Body of pancreas (tissue), 4 donors: ENCODE measurements at regions not wholly inside any gene's neighbourhood (a gene's known extent, or its start where the extent isn't known, plus 50 kb on each side); places are given as distances from the start of the nearest gene placed in this dataset.

Source experiments
- POLR2A ChIP-seq, 3 donors: fragments of 450-650 bp; IDR thresholded peaks; one replicate each; pipeline ENCODE4 v1.6.1; 2016; ENCODE audit warnings: antibody characterized with exemption in 3 of 3, mild to moderate bottlenecking in 2 of 3
- TF ChIP-seq, protein P1 (sequence below), 7 experiments: fragments of 450-650 bp in 4 of 7; fragments of 200-600 bp in 3 of 7; sonication (generic) in 3 of 7; IDR thresholded peaks; one replicate each; pipeline ENCODE4 v1.5.1; 2016 to 2019; ENCODE audit warnings: antibody characterized with exemption in 7 of 7

DNA sequence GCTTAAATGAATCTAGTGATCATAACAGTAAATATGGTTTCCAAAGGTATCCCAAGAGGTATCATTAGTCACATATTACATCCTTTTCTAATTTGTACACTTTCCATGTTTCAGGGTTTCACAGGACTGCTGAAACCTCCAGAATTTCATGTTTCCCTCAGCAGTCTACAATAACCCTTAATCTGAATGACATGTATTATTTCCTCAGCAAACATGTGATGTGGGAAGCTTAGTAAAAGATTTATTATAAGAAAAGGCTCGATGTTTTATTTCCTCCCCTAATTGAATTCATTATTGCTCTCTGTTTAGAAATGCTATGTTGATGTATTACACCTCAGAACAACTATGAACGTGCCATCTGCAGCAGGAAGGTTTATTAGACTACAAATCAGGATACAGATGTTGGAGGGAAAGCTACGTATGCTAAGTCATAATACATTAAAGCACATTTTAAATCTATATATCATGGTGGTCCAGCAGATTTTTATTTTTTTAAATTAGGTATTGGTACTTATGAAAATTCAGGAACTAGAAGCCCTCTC is 52.5 kb upstream of the SKAP2 start:
- TF ChIP-seq, protein P1, sequence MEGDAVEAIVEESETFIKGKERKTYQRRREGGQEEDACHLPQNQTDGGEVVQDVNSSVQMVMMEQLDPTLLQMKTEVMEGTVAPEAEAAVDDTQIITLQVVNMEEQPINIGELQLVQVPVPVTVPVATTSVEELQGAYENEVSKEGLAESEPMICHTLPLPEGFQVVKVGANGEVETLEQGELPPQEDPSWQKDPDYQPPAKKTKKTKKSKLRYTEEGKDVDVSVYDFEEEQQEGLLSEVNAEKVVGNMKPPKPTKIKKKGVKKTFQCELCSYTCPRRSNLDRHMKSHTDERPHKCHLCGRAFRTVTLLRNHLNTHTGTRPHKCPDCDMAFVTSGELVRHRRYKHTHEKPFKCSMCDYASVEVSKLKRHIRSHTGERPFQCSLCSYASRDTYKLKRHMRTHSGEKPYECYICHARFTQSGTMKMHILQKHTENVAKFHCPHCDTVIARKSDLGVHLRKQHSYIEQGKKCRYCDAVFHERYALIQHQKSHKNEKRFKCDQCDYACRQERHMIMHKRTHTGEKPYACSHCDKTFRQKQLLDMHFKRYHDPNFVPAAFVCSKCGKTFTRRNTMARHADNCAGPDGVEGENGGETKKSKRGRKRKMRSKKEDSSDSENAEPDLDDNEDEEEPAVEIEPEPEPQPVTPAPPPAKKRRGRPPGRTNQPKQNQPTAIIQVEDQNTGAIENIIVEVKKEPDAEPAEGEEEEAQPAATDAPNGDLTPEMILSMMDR (IDR thresholded peaks at IDR 0.05) = no peak
- no peak for TF ChIP-seq POLR2A (IDR thresholded peaks at IDR 0.05)
